ENCODE measurements at regions not wholly inside any gene's neighbourhood (a gene's known extent, or its start where the extent isn't known, plus 50 kb on each side); places are given as distances from the start of the nearest gene placed in this dataset.

DNA sequence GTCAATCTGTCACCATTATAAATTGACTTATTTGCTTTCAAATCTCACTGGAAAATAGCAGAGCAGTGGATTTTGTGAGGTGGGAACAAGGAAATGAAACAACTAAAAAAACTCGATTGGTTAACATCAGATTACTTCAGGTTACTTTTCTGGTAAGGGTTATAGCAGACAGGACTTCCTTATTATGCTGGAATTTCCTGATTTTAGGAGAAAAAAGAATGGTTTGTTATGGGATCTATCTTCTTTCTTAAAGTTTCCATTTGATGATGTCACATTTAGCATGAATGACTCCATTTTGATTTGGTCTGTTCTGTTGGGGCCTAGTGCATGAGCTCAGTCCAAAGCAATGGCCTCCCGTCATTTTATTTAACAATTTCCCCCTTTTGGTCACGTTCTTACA is 210.6 kb downstream of the KCNJ2 start:
- no peak for TF ChIP-seq SP2 (IDR thresholded peaks at IDR 0.05; ENCODE audit: low read length)
- TF ChIP-seq EP300 (IDR thresholded peaks at IDR 0.05; ENCODE audit: borderline replicate concordance in 1 of 2, low read depth in 2 of 2, low read length in 2 of 2), result no peak
- no peak for TF ChIP-seq POLR2AphosphoS5 (IDR thresholded peaks at IDR 0.05; ENCODE audit: low read depth, low read length)
- no peak for TF ChIP-seq CHD2 (IDR thresholded peaks at IDR 0.05; ENCODE audit: low read length)
- no peak for TF ChIP-seq MAX (IDR thresholded peaks at IDR 0.05)
- no peak for TF ChIP-seq JUN (IDR thresholded peaks at IDR 0.05; ENCODE audit: low read depth, low read length)
- no peak for TF ChIP-seq KDM1A (IDR thresholded peaks at IDR 0.05; ENCODE audit: borderline replicate concordance, low read length)
